Fibroblast of lung (primary cell): ENCODE measurements at regions not wholly inside any gene's neighbourhood (a gene's known extent, or its start where the extent isn't known, plus 50 kb on each side); places are given as distances from the start of the nearest gene placed in this dataset.

Experiments
- DNase-seq, 2 donors: peaks; one replicate each; pipeline versions ENCODE4 v3.0.0 to v3.0.0-alpha.2; 2010; ENCODE audit warnings: low read depth in 2 of 2
- H2AFZ ChIP-seq: 2 replicates; pipeline ENCODE4 v1.5.1; 2012; ENCODE audit warnings: low read length, control low read depth, inconsistent platforms
- H3K27ac ChIP-seq: 2 replicates; pipeline ENCODE4 v1.5.1; 2011; ENCODE audit warnings: low read length, control low read depth; ENCODE audit not compliant: insufficient read depth
- H3K27me3 ChIP-seq: 2 replicates; pipeline ENCODE4 v1.5.1; 2011; ENCODE audit warnings: mild to moderate bottlenecking, low read length; ENCODE audit not compliant: control insufficient read depth, insufficient read depth
- H3K36me3 ChIP-seq: 2 replicates; pipeline ENCODE4 v1.5.1; 2011; ENCODE audit warnings: low read length; ENCODE audit not compliant: control insufficient read depth, insufficient read depth
- H3K4me1 ChIP-seq: 2 replicates; pipeline ENCODE4 v1.5.1; 2011; ENCODE audit warnings: low read length; ENCODE audit not compliant: control insufficient read depth, insufficient read depth; ENCODE audit errors: extremely low read depth
- H3K4me2 ChIP-seq: 2 replicates; pipeline ENCODE4 v1.5.1; 2011; ENCODE audit warnings: low read length, control low read depth; ENCODE audit not compliant: insufficient read depth; ENCODE audit errors: extremely low read depth
- H3K4me3 ChIP-seq, 4 experiments: fragments of 200-600 bp in 1 of 4; sonication (generic) in 1 of 4; replicated peaks in 1 of 4; 2 replicates each; pipeline ENCODE4 v1.5.1; 2011 to 2016; ENCODE audit warnings: low read length in 4 of 4, low read depth in 3 of 4, mild to moderate bottlenecking in 3 of 4, control low read depth in 2 of 4, inconsistent platforms in 1 of 4, mixed read lengths in 1 of 4; ENCODE audit not compliant: insufficient read depth in 1 of 4; ENCODE audit errors: control extremely low read depth in 1 of 4
- H3K79me2 ChIP-seq: 2 replicates; pipeline ENCODE4 v1.5.1; 2012; ENCODE audit warnings: mild to moderate bottlenecking, low read length, inconsistent platforms; ENCODE audit not compliant: control insufficient read depth, insufficient read depth
- H3K9ac ChIP-seq: 2 replicates; pipeline ENCODE4 v1.5.1; 2011; ENCODE audit warnings: mild to moderate bottlenecking, low read length, control low read depth; ENCODE audit not compliant: insufficient read depth
- H3K9me3 ChIP-seq: 2 replicates; pipeline ENCODE4 v1.5.1; 2012; ENCODE audit warnings: low read depth, low read length; ENCODE audit not compliant: control insufficient read depth, insufficient read depth
- H4K20me1 ChIP-seq: 2 replicates; pipeline ENCODE4 v1.5.1; 2011; ENCODE audit warnings: low read length; ENCODE audit not compliant: control insufficient read depth, insufficient read depth; ENCODE audit errors: extremely low read depth
- CTCF ChIP-seq, 2 donors: IDR thresholded peaks in 1 of 2; conservative IDR thresholded peaks in 1 of 2; 1 replicate in 1 of 2; 2 replicates in 1 of 2; pipeline ENCODE4 v1.5.1; 2011 to 2012; ENCODE audit warnings: low read length in 2 of 2, control low read depth in 1 of 2, inconsistent platforms in 1 of 2, low read depth in 1 of 2, mild to moderate bottlenecking in 1 of 2
- EZH2 ChIP-seq: IDR thresholded peaks from 2 replicates; pipeline ENCODE4 v1.5.1; 2012; ENCODE audit warnings: low read length, control low read depth, mild to moderate bottlenecking; ENCODE audit errors: missing control alignments

GRCh38 chr17:45579529-45580495, 89.3 kb upstream of the PLEKHM1 start:
- Histone ChIP-seq H3K4me1 (peaks cover 4% of the 10 kb centered on the region), H3K79me2 (peaks cover 69% of the 10 kb centered on the region), H3K27me3 (no peaks in the 10 kb centered on the region), H3K27ac (no peak overlapping the region), H3K4me3 (no peak overlapping the region), H2AFZ (no peak overlapping the region), H3K36me3 (no peaks in the 10 kb centered on the region), H3K4me2 (no peak overlapping the region), H3K9ac (no peak overlapping the region), H3K9me3 (no peaks in the 10 kb centered on the region), H4K20me1 (no peaks in the 10 kb centered on the region)
- no peak for TF ChIP-seq EZH2
- TF ChIP-seq CTCF (conservative IDR thresholded peaks at IDR 0.05 in 1 of 2, IDR thresholded peaks at IDR 0.05 in 1 of 2; ENCODE audit: low read depth in 1 of 2, low read length in 2 of 2): no peak
- DNase-seq: peak in 1 of 2 donors; percentile 2

DNA sequence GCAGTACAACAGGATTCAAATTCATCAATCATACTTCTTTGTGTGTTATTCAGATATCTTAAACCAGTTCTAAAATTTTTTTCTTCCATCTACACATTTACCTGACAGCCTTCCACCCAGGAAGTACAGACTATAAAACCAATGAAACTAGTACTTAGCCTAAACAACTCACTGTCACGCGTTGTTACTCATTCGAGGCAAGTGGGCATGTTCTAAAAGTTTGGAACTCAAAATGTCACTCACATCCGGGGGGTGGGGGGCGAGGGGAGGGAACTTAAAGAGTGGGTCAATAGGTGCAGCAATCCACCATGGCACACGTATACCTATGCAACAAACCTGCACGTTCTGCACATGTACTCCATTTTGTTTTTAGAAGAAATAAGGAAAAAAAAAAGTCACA, 90.4 kb upstream of the PLEKHM1 start:
- H3K4me3 ChIP-seq: no peak overlapping the region
- H3K4me2 ChIP-seq: no peak overlapping the region
- no peak overlapping the region for H3K9ac ChIP-seq
- TF ChIP-seq EZH2 (no peak), CTCF (conservative IDR thresholded peaks at IDR 0.05 in 1 of 2, IDR thresholded peaks at IDR 0.05 in 1 of 2; ENCODE audit: low read depth in 1 of 2, low read length in 2 of 2) (no peak)
- no peaks in the 10 kb centered on the region for H4K20me1 ChIP-seq
- no peaks in the 10 kb centered on the region for H3K36me3 ChIP-seq
- peaks cover 60% of the 10 kb centered on the region for H3K79me2 ChIP-seq
- H3K27ac ChIP-seq: no peak overlapping the region
- no peaks in the 10 kb centered on the region for H3K27me3 ChIP-seq
- no peaks in the 10 kb centered on the region for H3K9me3 ChIP-seq
- no peak for DNase-seq
- no peaks in the 10 kb centered on the region for H3K4me1 ChIP-seq
- no peak overlapping the region for H2AFZ ChIP-seq

DNA sequence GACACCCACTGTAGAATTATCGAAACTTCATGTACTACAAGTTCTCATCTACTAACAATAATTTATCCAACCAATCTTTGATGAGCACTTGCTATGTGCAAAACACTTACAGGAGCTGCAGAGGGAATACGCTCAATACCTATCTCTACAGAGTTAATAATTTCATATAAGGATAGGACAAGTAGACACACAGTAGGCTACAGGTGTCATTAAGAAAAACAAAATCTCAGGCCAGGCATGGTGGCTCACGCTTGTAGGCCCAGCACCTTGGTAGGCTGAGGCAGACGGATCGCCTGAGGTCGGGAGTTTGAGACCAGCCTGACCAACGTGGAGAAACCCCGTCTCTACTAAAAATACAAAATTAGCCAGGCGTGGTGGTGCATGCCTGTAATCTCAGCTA, 91.3 kb upstream of the PLEKHM1 start:
- no peaks in the 10 kb centered on the region for H3K27me3 ChIP-seq

More for the DNA sequence above, 91.3 kb upstream of the PLEKHM1 start:
- Histone ChIP-seq H3K79me2 (peaks cover 57% of the 10 kb centered on the region), H4K20me1 (no peaks in the 10 kb centered on the region), H3K9me3 (no peaks in the 10 kb centered on the region), H3K4me3 (no peak overlapping the region), H3K9ac (no peak overlapping the region), H3K4me1 (no peaks in the 10 kb centered on the region), H3K27ac (no peak overlapping the region), H3K4me2 (no peak overlapping the region), H2AFZ (no peak overlapping the region), H3K36me3 (no peaks in the 10 kb centered on the region)
- TF ChIP-seq CTCF (conservative IDR thresholded peaks at IDR 0.05 in 1 of 2, IDR thresholded peaks at IDR 0.05 in 1 of 2; ENCODE audit: low read depth in 1 of 2, low read length in 2 of 2) (no peak), EZH2 (no peak)
- no peak for DNase-seq
